Kidney tubule cell (primary cell): ENCODE measurements at regions not wholly inside any gene's neighbourhood (a gene's known extent, or its start where the extent isn't known, plus 50 kb on each side); places are given as distances from the start of the nearest gene placed in this dataset.
A peak's percentile ranks its signal among the peaks of the same experiment; 100 is the strongest.

ENCODE experiments used
- DNase-seq: peaks from one replicate; pipeline ENCODE4 v3.0.0-alpha.2; 2018; ENCODE audit warnings: low spot score

- DNase-seq = no peak
These were observed 152.4 kb upstream of the KCTD1 start for GRCh38 chr18:26700728-26701127.

- DNase-seq = no peak
These were observed 151.8 kb upstream of the KCTD1 start for GRCh38 chr18:26700201-26700600.

- DNase-seq = no peak
These were observed 149.0 kb upstream of the KCTD1 start for GRCh38 chr18:26697186-26697884.

GRCh38 chr18:26696786-26697185 lies 148.4 kb upstream of the KCTD1 start:
- DNase-seq = no peak

GRCh38 chr18:26696308-26696707 lies 148.0 kb upstream of the KCTD1 start:
- DNase-seq = no peak

GRCh38 chr18:26689226-26689879 lies 141.0 kb upstream of the KCTD1 start:
- no peak for DNase-seq

GRCh38 chr18:26686532-26686931 lies 138.2 kb upstream of the KCTD1 start:
- no peak for DNase-seq

- DNase-seq = no peak
These were observed 137.2 kb upstream of the KCTD1 start for GRCh38 chr18:26685438-26686157.

GRCh38 chr18:26677957-26678356 lies 129.6 kb upstream of the KCTD1 start:
- no peak for DNase-seq

- DNase-seq = no peak
These were observed 118.7 kb upstream of the KCTD1 start for GRCh38 chr18:26667046-26667445.

GRCh38 chr18:26662996-26663395 lies 114.6 kb upstream of the KCTD1 start:
- DNase-seq = no peak

- peak; percentile 28 for DNase-seq
These were observed 109.6 kb upstream of the KCTD1 start for GRCh38 chr18:26657631-26658581.

GRCh38 chr18:26656944-26657536 lies 108.7 kb upstream of the KCTD1 start:
- DNase-seq = peak; percentile 71

- no peak for DNase-seq
These were observed 108.1 kb upstream of the KCTD1 start for GRCh38 chr18:26656431-26656943.

GRCh38 chr18:26655525-26656430 lies 107.4 kb upstream of the KCTD1 start:
- DNase-seq = peak; percentile 78

GRCh38 chr18:26654616-26655524 lies 106.5 kb upstream of the KCTD1 start:
- DNase-seq = peak; percentile 11

GRCh38 chr18:26653943-26654615 lies 105.7 kb upstream of the KCTD1 start:
- DNase-seq = no peak

- no peak for DNase-seq
These were observed 104.1 kb upstream of the KCTD1 start for GRCh38 chr18:26652501-26652900.
